ENCODE measurements at regions not wholly inside any gene's neighbourhood (a gene's known extent, or its start where the extent isn't known, plus 50 kb on each side); places are given as distances from the start of the nearest gene placed in this dataset.

DNA sequence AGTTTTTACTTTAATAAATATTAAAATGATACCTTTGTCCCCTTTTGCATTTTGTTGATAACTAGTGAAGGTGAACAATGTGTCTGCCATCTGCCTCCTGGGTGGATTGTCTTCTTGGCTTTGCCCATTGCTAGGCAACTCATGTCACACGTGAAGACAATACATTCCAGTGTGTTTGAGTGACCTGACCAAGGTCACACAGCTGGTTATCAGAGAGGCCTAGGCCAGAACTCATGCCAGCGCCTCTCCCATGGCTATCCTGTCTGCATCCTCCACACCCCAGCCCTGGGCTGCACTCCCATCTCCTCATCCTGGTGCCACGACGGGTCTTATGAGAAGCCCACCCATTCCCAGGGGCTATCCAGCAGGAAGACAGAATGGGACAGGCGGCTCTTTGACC, 108.7 kb downstream of the PLCE1 start:
- Mint-ChIP-seq H3K4me1 (ENCODE audit: low read depth) (peaks cover 59% of the 10 kb centered on the region), H3K27me3 (ENCODE audit: low read depth) (no peaks in the 10 kb centered on the region), H3K36me3 (ENCODE audit: low read depth) (peaks cover 3% of the 10 kb centered on the region), H3K27ac (ENCODE audit: unreplicated experiment) (no peak overlapping the region), H3K9me3 (ENCODE audit: low read depth) (no peaks in the 10 kb centered on the region), H3K4me3 (ENCODE audit: unreplicated experiment) (no peak overlapping the region)
- no peak for DNase-seq (ENCODE audit: low spot score)
- TF ChIP-seq, protein P1, sequence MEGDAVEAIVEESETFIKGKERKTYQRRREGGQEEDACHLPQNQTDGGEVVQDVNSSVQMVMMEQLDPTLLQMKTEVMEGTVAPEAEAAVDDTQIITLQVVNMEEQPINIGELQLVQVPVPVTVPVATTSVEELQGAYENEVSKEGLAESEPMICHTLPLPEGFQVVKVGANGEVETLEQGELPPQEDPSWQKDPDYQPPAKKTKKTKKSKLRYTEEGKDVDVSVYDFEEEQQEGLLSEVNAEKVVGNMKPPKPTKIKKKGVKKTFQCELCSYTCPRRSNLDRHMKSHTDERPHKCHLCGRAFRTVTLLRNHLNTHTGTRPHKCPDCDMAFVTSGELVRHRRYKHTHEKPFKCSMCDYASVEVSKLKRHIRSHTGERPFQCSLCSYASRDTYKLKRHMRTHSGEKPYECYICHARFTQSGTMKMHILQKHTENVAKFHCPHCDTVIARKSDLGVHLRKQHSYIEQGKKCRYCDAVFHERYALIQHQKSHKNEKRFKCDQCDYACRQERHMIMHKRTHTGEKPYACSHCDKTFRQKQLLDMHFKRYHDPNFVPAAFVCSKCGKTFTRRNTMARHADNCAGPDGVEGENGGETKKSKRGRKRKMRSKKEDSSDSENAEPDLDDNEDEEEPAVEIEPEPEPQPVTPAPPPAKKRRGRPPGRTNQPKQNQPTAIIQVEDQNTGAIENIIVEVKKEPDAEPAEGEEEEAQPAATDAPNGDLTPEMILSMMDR (IDR thresholded peaks at IDR 0.05), result no peak

DNA sequence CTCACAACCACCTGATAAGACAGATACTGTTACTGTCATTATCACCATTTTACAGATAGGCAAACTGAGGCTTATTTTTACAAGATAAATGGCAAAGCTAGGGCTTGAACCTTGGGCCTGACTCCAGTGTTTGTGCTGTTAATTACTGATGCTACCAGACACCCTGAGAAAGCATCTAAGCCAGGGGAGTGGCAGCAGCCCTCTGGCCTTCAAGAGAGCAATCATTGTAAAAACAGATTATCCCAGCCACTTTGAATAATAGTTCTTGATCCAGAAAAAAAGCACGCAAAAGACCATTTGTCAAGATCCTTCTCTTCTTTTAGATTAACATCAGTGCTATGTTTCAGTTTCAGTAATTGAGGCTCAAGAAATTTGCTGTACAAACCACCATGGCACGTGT, 109.5 kb downstream of the PLCE1 start:
- Mint-ChIP-seq H3K27ac (ENCODE audit: unreplicated experiment) (peak overlapping the region; percentile 10), H3K4me1 (ENCODE audit: low read depth) (peaks cover 58% of the 10 kb centered on the region), H3K4me3 (ENCODE audit: unreplicated experiment) (no peak overlapping the region), H3K27me3 (ENCODE audit: low read depth) (no peaks in the 10 kb centered on the region), H3K9me3 (ENCODE audit: low read depth) (no peaks in the 10 kb centered on the region), H3K36me3 (ENCODE audit: low read depth) (no peaks in the 10 kb centered on the region)
- TF ChIP-seq, protein P1 (IDR thresholded peaks at IDR 0.05), result no peak
- DNase-seq (ENCODE audit: low spot score), result no peak

DNA sequence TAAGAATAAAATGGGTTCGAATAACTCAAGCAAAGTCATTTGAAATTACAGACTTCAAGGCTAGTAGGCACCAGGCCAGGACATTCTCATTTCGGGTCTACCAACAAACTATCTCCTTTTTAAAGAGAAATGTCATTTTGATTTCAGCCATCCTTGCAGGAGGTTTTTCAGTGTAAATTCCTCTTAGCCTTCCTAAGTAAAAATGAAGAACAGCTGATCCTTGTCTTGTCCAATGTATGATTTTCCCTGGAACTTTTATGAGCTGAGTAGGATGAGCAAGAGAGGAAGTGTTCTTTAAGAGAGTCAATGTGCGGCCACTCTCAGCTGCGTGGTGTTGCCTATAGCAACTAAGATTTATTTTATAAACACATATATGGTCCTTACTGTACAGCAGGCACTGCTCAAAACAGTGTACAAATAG, 110.1 kb downstream of the PLCE1 start:
- H3K27me3 Mint-ChIP-seq (ENCODE audit: low read depth), result no peaks in the 10 kb centered on the region
- H3K27ac Mint-ChIP-seq (ENCODE audit: unreplicated experiment), result peak overlapping the region; percentile 67
- no peak for DNase-seq (ENCODE audit: low spot score)
- H3K36me3 Mint-ChIP-seq (ENCODE audit: low read depth), result no peaks in the 10 kb centered on the region
- H3K4me1 Mint-ChIP-seq (ENCODE audit: low read depth), result peaks cover 64% of the 10 kb centered on the region
- no peak overlapping the region for H3K4me3 Mint-ChIP-seq (ENCODE audit: unreplicated experiment)
- TF ChIP-seq, protein P1 (IDR thresholded peaks at IDR 0.05), result no peak
- no peaks in the 10 kb centered on the region for H3K9me3 Mint-ChIP-seq (ENCODE audit: low read depth)

DNA sequence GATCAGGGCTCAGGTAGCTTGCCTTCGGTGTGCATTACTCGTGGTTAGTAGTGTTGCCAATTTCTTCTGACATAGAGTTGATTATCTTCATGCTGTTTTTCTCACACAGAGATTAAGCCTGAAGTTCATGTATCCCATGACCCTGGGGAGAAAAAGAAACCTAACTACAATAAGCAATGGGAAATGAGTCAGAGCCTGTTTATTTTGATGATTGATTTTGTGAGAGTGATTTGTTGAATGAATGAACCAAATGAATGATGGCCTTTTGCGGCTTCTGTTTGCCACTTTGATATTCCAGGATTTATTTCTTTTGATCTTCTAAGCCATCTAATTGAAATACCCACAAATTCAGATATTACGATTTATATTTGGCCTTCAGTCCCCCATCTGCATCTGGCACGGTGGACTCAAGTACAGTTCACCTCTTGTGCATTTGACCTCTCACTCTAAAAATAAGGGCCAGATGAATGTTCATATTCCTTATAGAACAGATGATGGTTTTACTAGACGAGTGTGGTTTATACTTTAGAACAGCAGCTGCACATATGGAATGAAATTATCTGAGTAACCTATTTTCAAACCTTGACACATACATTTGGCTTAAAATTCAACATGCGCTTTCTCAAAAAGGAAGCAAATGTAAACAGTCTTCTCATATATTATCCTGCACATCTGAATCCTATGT, 110.7 kb downstream of the PLCE1 start:
- Mint-ChIP-seq H3K36me3 (ENCODE audit: low read depth) (no peaks in the 10 kb centered on the region), H3K27ac (ENCODE audit: unreplicated experiment) (peak overlapping the region; percentile 67)

DNA sequence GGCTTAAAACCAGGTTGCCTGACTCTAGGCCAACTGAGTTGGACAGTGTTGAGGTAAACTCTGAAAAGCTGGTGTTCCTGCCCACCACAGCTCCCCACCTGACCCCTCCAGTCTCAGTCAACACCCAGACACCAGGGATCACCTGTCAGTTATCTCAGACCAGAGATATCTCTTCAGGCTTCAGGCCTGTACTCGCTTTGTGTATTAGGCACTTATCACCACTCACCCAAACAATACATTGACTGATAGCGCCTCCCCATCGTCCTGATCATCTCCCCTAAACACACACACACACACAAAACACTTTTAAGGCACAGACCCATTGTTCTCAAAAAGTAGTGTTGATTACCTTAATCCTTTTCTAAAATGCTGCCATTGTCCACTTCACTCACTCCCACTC, 111.5 kb downstream of the PLCE1 start:
- Mint-ChIP-seq H3K36me3 (ENCODE audit: low read depth) (no peaks in the 10 kb centered on the region), H3K27me3 (ENCODE audit: low read depth) (no peaks in the 10 kb centered on the region), H3K4me1 (ENCODE audit: low read depth) (peaks cover 61% of the 10 kb centered on the region), H3K4me3 (ENCODE audit: unreplicated experiment) (no peak overlapping the region), H3K9me3 (ENCODE audit: low read depth) (no peaks in the 10 kb centered on the region), H3K27ac (ENCODE audit: unreplicated experiment) (peak overlapping the region; percentile 24)
- no peak for DNase-seq (ENCODE audit: low spot score)
- TF ChIP-seq, protein P1 (IDR thresholded peaks at IDR 0.05), result no peak

More for the DNA sequence above, 110.7 kb downstream of the PLCE1 start:
- TF ChIP-seq, protein P1 (IDR thresholded peaks at IDR 0.05), result no peak
- Mint-ChIP-seq H3K4me1 (ENCODE audit: low read depth) (peaks cover 62% of the 10 kb centered on the region), H3K27me3 (ENCODE audit: low read depth) (no peaks in the 10 kb centered on the region), H3K9me3 (ENCODE audit: low read depth) (no peaks in the 10 kb centered on the region), H3K4me3 (ENCODE audit: unreplicated experiment) (no peak overlapping the region)
- DNase-seq (ENCODE audit: low spot score), result no peak
